ENCODE measurements at regions not wholly inside any gene's neighbourhood (a gene's known extent, or its start where the extent isn't known, plus 50 kb on each side); places are given as distances from the start of the nearest gene placed in this dataset.

DNA sequence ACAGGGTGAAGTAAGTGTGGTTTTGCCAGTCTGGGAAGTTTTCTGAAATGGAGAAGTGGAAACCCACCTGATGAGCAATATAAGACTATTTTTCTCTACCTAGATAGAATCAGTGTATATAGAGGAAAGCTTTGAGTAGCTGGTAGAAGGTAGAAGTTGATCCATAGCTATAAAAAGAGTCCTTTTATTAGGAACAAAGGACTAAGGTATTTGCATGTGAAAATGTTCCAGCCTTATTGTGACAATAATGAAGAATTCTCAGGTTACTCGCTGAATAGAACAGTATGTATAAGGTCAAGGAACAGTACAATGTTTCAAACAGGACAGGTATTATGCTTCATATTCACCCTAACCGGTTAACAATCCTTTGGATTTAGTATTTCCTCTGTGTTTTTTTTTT is 972.2 kb downstream of the OTOL1 start:
- TF ChIP-seq CTCF (IDR thresholded peaks at IDR 0.05; ENCODE audit: insufficient read depth, low read depth, low read length) (no peak), EZH2 (IDR thresholded peaks at IDR 0.05; ENCODE audit: insufficient read depth, low read length) (no peak)
